SK-N-MC (cell line): ENCODE measurements at regions not wholly inside any gene's neighbourhood (a gene's known extent, or its start where the extent isn't known, plus 50 kb on each side); places are given as distances from the start of the nearest gene placed in this dataset.

Source experiments
- FOXP2 ChIP-seq: optimal IDR thresholded peaks from 2 replicates; pipeline ENCODE3; 2011; ENCODE audit warnings: mild to moderate bottlenecking, moderate library complexity; ENCODE audit not compliant: insufficient read depth; ENCODE audit errors: extremely low read length, control extremely low read depth
- POLR2AphosphoS5 ChIP-seq: IDR thresholded peaks from 2 replicates; pipeline ENCODE4 v1.6.1; 2012; ENCODE audit warnings: mild to moderate bottlenecking, low read depth, low read length, borderline replicate concordance

GRCh38 chr10:91022924-91023699 lies 102.2 kb upstream of the ANKRD1 start:
- TF ChIP-seq POLR2AphosphoS5 (no peak), FOXP2 (no peak)
